ENCODE measurements at regions not wholly inside any gene's neighbourhood (a gene's known extent, or its start where the extent isn't known, plus 50 kb on each side); places are given as distances from the start of the nearest gene placed in this dataset.
"Not testable (repeated sequence)": the region's sequence is repeated elsewhere in the genome, so short reads cannot be mapped to it uniquely, and the experiment has no call there.

DNA sequence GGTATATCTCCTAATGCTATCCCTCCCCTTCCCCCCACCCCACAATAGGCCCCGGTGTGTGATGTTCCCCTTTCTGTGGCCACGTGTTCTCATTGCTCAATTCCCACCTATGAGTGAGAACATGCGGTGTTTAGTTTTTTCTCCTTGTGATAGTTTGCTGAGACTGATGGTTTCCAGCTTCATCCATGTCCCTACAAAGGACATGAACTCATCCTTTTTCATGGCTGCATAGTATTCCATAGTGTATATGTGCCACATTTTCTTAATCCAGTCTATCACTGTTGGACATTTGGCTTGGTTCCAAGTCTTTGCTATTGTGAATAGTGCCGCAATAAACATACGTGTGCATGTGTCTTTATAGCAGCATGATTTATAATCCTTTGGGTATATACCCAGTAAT is 122.5 kb upstream of the TAS2R1 start:
- FAIRE-seq; H3K79me2 ChIP-seq (ENCODE audit: insufficient read depth, low read length); H3K4me1 ChIP-seq (ENCODE audit: insufficient read depth, low read length); ATAC-seq; BruUV-seq (replicated peaks); POLR2A ChIA-PET; H3K27ac ChIP-seq (ENCODE audit: extremely low read length, insufficient read depth, low read length); H3K9me3 ChIP-seq (ENCODE audit: low read length); H4K20me1 ChIP-seq (ENCODE audit: insufficient read depth, low read length); H3K4me3 ChIP-seq (replicated peaks in 1 of 3; ENCODE audit: insufficient read depth in 1 of 3, low read depth in 2 of 3, low read length in 3 of 3); H3K36me3 ChIP-seq (replicated peaks in 1 of 2; ENCODE audit: control insufficient read depth in 1 of 2, insufficient read depth in 2 of 2, low read length in 2 of 2); in situ Hi-C loops (cut with HindIII; ENCODE audit: extremely low pct_ligation_motif_present, low pct_unique_long_range_greater_than_20kb); CTCF ChIA-PET (ENCODE audit: low intra/inter-chr PET ratio, low total read pairs); H2AFZ ChIP-seq (ENCODE audit: low read length); H3K9ac ChIP-seq (ENCODE audit: insufficient read depth, low read depth, low read length); H3K27me3 ChIP-seq (ENCODE audit: control insufficient read depth in 1 of 2, insufficient read depth in 2 of 2, low read length in 2 of 2); DNase-seq (ENCODE audit: low spot score); intact Hi-C loops (cut with micrococcal nuclease; ENCODE audit: unreplicated experiment); H3K4me2 ChIP-seq (ENCODE audit: low read depth, low read length): not testable (repeated sequence)
- 35% methylated on average over 5 of the region's 5 CpGs for WGBS (ENCODE audit: low lambda C conversion rate)

DNA sequence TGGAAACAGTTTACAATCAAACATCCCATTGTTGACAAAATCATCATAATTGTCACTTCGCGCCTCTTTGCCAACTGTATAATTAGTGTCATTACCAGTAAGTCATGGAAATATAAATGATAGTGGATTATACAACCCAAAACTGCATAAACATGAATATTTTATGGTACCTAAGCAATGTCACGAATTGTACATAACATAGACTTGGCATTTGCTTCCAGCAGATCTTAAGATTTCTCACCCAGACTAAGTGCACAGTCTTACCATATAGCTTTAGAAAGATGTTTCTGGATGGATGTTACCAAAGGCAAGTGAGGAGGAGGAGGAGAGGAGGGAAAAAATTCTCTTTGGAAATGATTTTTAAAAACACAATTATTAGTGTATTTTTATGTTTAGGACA is 113.4 kb upstream of the TAS2R1 start:
- POLR2A ChIA-PET, result no interaction called here
- no peak overlapping the region for H2AFZ ChIP-seq (ENCODE audit: low read length)
- in situ Hi-C loops (cut with HindIII; ENCODE audit: extremely low pct_ligation_motif_present, low pct_unique_long_range_greater_than_20kb), result no loop called here
- TF ChIP-seq ZNF235 (CRISPR knock-in tag; IDR thresholded peaks at IDR 0.05; ENCODE audit: borderline replicate concordance), result no peak
- TF ChIP-seq, protein P1, sequence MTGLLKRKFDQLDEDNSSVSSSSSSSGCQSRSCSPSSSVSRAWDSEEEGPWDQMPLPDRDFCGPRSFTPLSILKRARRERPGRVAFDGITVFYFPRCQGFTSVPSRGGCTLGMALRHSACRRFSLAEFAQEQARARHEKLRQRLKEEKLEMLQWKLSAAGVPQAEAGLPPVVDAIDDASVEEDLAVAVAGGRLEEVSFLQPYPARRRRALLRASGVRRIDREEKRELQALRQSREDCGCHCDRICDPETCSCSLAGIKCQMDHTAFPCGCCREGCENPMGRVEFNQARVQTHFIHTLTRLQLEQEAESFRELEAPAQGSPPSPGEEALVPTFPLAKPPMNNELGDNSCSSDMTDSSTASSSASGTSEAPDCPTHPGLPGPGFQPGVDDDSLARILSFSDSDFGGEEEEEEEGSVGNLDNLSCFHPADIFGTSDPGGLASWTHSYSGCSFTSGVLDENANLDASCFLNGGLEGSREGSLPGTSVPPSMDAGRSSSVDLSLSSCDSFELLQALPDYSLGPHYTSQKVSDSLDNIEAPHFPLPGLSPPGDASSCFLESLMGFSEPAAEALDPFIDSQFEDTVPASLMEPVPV (CRISPR knock-in tag; IDR thresholded peaks at IDR 0.05), result no peak
- no peak for TF ChIP-seq GLMP (CRISPR knock-in tag; IDR thresholded peaks at IDR 0.05; ENCODE audit: borderline replicate concordance)
- no peak for TF ChIP-seq ZNF576 (CRISPR knock-in tag; IDR thresholded peaks at IDR 0.05)
- TF ChIP-seq HDAC2 (CRISPR knock-in tag; IDR thresholded peaks at IDR 0.05), result no peak
- no peak for TF ChIP-seq GMEB2 (CRISPR knock-in tag; IDR thresholded peaks at IDR 0.05; ENCODE audit: low read depth)
- TF ChIP-seq SNRNP70 (IDR thresholded peaks at IDR 0.05; ENCODE audit: low read depth, low read length), result no peak
- no peak for TF ChIP-seq ZSCAN30 (CRISPR knock-in tag; IDR thresholded peaks at IDR 0.05)
- no peak for TF ChIP-seq CEBPG (CRISPR knock-in tag; IDR thresholded peaks at IDR 0.05)
- TF ChIP-seq, protein P2, sequence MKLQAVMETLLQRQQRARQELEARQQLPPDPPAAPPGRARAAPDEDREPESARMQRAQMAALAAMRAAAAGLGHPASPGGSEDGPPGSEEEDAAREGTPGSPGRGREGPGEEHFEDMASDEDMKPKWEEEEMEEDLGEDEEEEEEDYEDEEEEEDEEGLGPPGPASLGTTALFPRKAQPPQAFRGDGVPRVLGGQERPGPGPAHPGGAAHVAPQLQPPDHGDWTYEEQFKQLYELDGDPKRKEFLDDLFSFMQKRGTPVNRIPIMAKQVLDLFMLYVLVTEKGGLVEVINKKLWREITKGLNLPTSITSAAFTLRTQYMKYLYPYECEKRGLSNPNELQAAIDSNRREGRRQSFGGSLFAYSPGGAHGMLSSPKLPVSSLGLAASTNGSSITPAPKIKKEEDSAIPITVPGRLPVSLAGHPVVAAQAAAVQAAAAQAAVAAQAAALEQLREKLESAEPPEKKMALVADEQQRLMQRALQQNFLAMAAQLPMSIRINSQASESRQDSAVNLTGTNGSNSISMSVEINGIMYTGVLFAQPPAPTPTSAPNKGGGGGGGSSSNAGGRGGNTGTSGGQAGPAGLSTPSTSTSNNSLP (IDR thresholded peaks at IDR 0.05; ENCODE audit: low read depth, low read length), result no peak
- TF ChIP-seq ZNF558 (CRISPR knock-in tag; IDR thresholded peaks at IDR 0.05; ENCODE audit: borderline replicate concordance), result no peak
- TF ChIP-seq ZNF839 (CRISPR knock-in tag; IDR thresholded peaks at IDR 0.05; ENCODE audit: borderline replicate concordance), result no peak
- TF ChIP-seq ZNF264 (CRISPR knock-in tag; IDR thresholded peaks at IDR 0.05), result no peak

More for the DNA sequence above, 113.4 kb upstream of the TAS2R1 start:
- no peaks in the 10 kb centered on the region for H4K20me1 ChIP-seq (ENCODE audit: insufficient read depth, low read length)
- no peak overlapping the region for H3K4me3 ChIP-seq (replicated peaks in 1 of 3; ENCODE audit: insufficient read depth in 1 of 3, low read depth in 2 of 3, low read length in 3 of 3)
- no TSS peak for BruUV-seq (replicated peaks)
- ATAC-seq (no peak), DNase-seq (ENCODE audit: low spot score) (no peak), FAIRE-seq (no peak)
- no peaks in the 10 kb centered on the region for H3K79me2 ChIP-seq (ENCODE audit: insufficient read depth, low read length)
- H3K27me3 ChIP-seq (ENCODE audit: control insufficient read depth in 1 of 2, insufficient read depth in 2 of 2, low read length in 2 of 2), result no peaks in the 10 kb centered on the region
- H3K4me1 ChIP-seq (ENCODE audit: insufficient read depth, low read length), result no peaks in the 10 kb centered on the region
- intact Hi-C loops (cut with micrococcal nuclease; ENCODE audit: unreplicated experiment), result no loop called here
- no peak overlapping the region for H3K27ac ChIP-seq (ENCODE audit: extremely low read length, insufficient read depth, low read length)
- no peak overlapping the region for H3K4me2 ChIP-seq (ENCODE audit: low read depth, low read length)
- H3K9me3 ChIP-seq (ENCODE audit: low read length), result no peaks in the 10 kb centered on the region
- CTCF ChIA-PET (ENCODE audit: low intra/inter-chr PET ratio, low total read pairs), result no interaction called here
- no peak overlapping the region for H3K9ac ChIP-seq (ENCODE audit: insufficient read depth, low read depth, low read length)
- WGBS (ENCODE audit: low lambda C conversion rate), result 18% methylated on average over 3 of the region's 3 CpGs
- no peaks in the 10 kb centered on the region for H3K36me3 ChIP-seq (replicated peaks in 1 of 2; ENCODE audit: control insufficient read depth in 1 of 2, insufficient read depth in 2 of 2, low read length in 2 of 2)
